KMS-11 (cell line): ENCODE measurements at regions not wholly inside any gene's neighbourhood (a gene's known extent, or its start where the extent isn't known, plus 50 kb on each side); places are given as distances from the start of the nearest gene placed in this dataset.

Experiments used
- H2AFZ ChIP-seq: fragments of 200-600 bp; sonication (generic); 2 replicates; pipeline ENCODE4 v1.6.1; 2016; ENCODE audit warnings: antibody characterized with exemption, mixed run types, low read depth
- H3K27ac ChIP-seq: fragments of 200-600 bp; sonication (generic); 2 replicates; pipeline ENCODE4 v1.6.1; 2016; ENCODE audit warnings: mild to moderate bottlenecking, mixed run types
- H3K27me3 ChIP-seq: fragments of 200-600 bp; sonication (generic); 2 replicates; pipeline ENCODE4 v1.6.1; 2017; ENCODE audit warnings: mild to moderate bottlenecking, low read depth, mixed run types, moderate library complexity; ENCODE audit not compliant: insufficient read depth
- H3K36me3 ChIP-seq: fragments of 200-600 bp; sonication (generic); 2 replicates; pipeline ENCODE4 v1.6.1; 2017; ENCODE audit warnings: mild to moderate bottlenecking, mixed run types; ENCODE audit not compliant: insufficient read depth
- H3K4me1 ChIP-seq: fragments of 200-600 bp; sonication (generic); 2 replicates; pipeline ENCODE4 v1.6.1; 2016; ENCODE audit warnings: mild to moderate bottlenecking, low read depth, mixed run types; ENCODE audit not compliant: poor library complexity, severe bottlenecking
- H3K4me2 ChIP-seq: fragments of 200-600 bp; sonication (generic); 2 replicates; pipeline ENCODE4 v1.7.0; 2016; ENCODE audit warnings: mild to moderate bottlenecking, mixed run types
- H3K4me3 ChIP-seq: fragments of 200-600 bp; sonication (generic); IDR thresholded peaks from 2 replicates; pipeline ENCODE4 v1.6.1; 2017; ENCODE audit warnings: low read depth, low read length, mixed read lengths; ENCODE audit not compliant: insufficient read depth
- H3K79me2 ChIP-seq: fragments of 200-600 bp; sonication (generic); 2 replicates; pipeline ENCODE4 v1.6.1; 2016; ENCODE audit warnings: low read depth, mixed run types; ENCODE audit not compliant: insufficient read depth
- H3K9ac ChIP-seq: fragments of 200-600 bp; sonication (generic); 2 replicates; pipeline ENCODE4 v1.6.1; 2016; ENCODE audit warnings: mild to moderate bottlenecking, mixed run types
- H4K20me1 ChIP-seq: fragments of 200-600 bp; sonication (generic); 2 replicates; pipeline ENCODE4 v1.6.1; 2016; ENCODE audit warnings: mild to moderate bottlenecking, mixed run types; ENCODE audit not compliant: insufficient read depth
- CTCF ChIP-seq: fragments of 200-600 bp; sonication (generic); conservative IDR thresholded peaks from 2 replicates; pipeline ENCODE4 v1.6.1; 2017; ENCODE audit warnings: low read depth, mild to moderate bottlenecking, antibody characterized with exemption, low read length, moderate library complexity, mixed read lengths

GRCh38 chr12:43283206-43283605, 268.8 kb downstream of the ADAMTS20 start:
- H4K20me1 ChIP-seq = no peaks in the 10 kb centered on the region
- peaks cover 50% of the 10 kb centered on the region for H3K4me1 ChIP-seq
- H3K4me3 ChIP-seq = no peak overlapping the region
- H3K79me2 ChIP-seq = no peaks in the 10 kb centered on the region
- H2AFZ ChIP-seq = no peak overlapping the region
- H3K9ac ChIP-seq = no peak overlapping the region
- H3K4me2 ChIP-seq = no peak overlapping the region
- no peaks in the 10 kb centered on the region for H3K36me3 ChIP-seq
- TF ChIP-seq CTCF = no peak
- no peaks in the 10 kb centered on the region for H3K27me3 ChIP-seq
- no peak overlapping the region for H3K27ac ChIP-seq

DNA sequence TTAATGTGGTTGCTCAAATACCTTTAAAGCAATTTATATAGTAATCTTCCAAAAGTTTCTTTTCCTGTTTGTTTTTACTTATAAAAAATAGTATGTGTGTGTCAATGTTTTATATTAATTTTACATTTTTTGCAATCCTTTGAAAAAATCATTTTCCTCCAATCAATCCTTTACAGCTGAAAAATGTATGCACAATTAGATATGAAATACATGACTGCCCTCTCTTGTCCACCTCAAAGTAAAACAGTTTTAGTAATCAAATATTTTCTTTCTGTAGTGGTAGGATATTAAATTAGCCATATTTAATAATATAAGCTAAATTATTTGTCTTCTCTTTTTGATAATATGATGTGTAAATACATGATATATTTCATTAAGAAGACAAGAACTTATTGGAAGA, 269.9 kb downstream of the ADAMTS20 start:
- no peaks in the 10 kb centered on the region for H3K36me3 ChIP-seq
- no peaks in the 10 kb centered on the region for H3K27me3 ChIP-seq

DNA sequence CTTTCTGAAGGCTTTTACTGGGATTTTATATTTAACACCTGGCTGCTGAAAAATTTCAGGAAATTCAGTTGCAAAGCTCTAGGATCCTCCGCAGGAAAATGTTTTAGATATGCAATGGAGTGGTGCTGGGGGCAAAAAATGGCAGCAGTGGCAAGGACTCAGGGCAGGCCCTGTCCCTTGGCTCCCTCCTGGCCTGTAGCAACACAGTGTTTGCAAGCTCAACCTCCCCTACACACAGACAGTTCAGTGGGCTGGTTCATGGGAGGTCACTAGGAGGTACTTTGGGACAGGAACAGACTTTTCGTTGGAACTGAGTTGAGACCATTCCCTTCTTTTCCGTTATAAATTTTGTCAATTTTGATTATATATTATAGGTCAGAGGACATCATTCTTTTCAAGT, 270.4 kb downstream of the ADAMTS20 start:
- Histone ChIP-seq H2AFZ (no peak overlapping the region), H3K27me3 (no peaks in the 10 kb centered on the region), H3K9ac (no peak overlapping the region), H3K79me2 (no peaks in the 10 kb centered on the region), H3K4me2 (no peak overlapping the region), H3K36me3 (no peaks in the 10 kb centered on the region), H3K4me3 (no peak overlapping the region), H4K20me1 (no peaks in the 10 kb centered on the region), H3K4me1 (peaks cover 52% of the 10 kb centered on the region), H3K27ac (no peak overlapping the region)
- no peak for TF ChIP-seq CTCF

More for the DNA sequence above, 269.9 kb downstream of the ADAMTS20 start:
- Histone ChIP-seq H2AFZ (no peak overlapping the region), H3K79me2 (no peaks in the 10 kb centered on the region), H3K4me1 (peaks cover 53% of the 10 kb centered on the region), H3K4me2 (no peak overlapping the region), H4K20me1 (no peaks in the 10 kb centered on the region), H3K4me3 (no peak overlapping the region), H3K9ac (no peak overlapping the region), H3K27ac (no peak overlapping the region)
- TF ChIP-seq CTCF = no peak; the same call in 1 of the 2 replicates

DNA sequence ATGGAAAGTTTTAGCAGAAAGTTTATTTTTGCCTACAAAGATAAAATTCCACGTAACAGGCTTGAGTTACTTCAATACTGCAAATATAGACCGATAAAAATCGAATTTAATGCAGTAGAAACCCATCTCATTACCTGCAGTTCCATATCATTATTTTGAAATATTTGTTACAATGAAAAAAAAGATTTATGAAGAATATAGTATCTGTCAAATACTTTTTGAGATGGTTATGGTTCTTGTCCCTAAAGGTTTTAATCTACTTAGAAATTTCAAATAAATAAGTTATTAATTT, 273.5 kb downstream of the ADAMTS20 start:
- Histone ChIP-seq H3K9ac (no peak overlapping the region), H3K4me2 (no peak overlapping the region)

More for the DNA sequence above, 273.5 kb downstream of the ADAMTS20 start:
- H3K36me3 ChIP-seq = no peaks in the 10 kb centered on the region
- H3K79me2 ChIP-seq = 0 out of 2 replicates have a peak, but pooled peaks cover 15% of the 10 kb centered on the region
- no peak overlapping the region for H2AFZ ChIP-seq
- H4K20me1 ChIP-seq = no peaks in the 10 kb centered on the region
- H3K4me1 ChIP-seq = peaks cover 47% of the 10 kb centered on the region
- H3K4me3 ChIP-seq = no peak overlapping the region
- no peak for TF ChIP-seq CTCF
- H3K27ac ChIP-seq = no peak overlapping the region
- H3K27me3 ChIP-seq = no peaks in the 10 kb centered on the region
